Ovary (tissue), 7 donors: ENCODE measurements at regions not wholly inside any gene's neighbourhood (a gene's known extent, or its start where the extent isn't known, plus 50 kb on each side); places are given as distances from the start of the nearest gene placed in this dataset.

Experiments
- DNase-seq, 5 donors: peaks; one replicate each; pipeline ENCODE4 v3.0.0-alpha.2; 2019 to 2020
- H3K27ac ChIP-seq, 2 donors: fragments of 200-600 bp; one replicate each; pipeline versions ENCODE4 v1.5.1 to v1.8.0; 2019 to 2022
- H3K27me3 ChIP-seq: fragments of 200-600 bp; one replicate; pipeline ENCODE4 v1.8.0; 2022
- H3K36me3 ChIP-seq: fragments of 200-600 bp; sonication (generic); one replicate; pipeline ENCODE4 v1.5.1; 2019
- H3K4me1 ChIP-seq: one replicate; pipeline ENCODE4 v1.8.1; 2013; ENCODE audit warnings: mild to moderate bottlenecking, moderate library complexity; ENCODE audit not compliant: insufficient read depth
- H3K4me3 ChIP-seq: fragments of 200-600 bp; sonication (generic); one replicate; pipeline ENCODE4 v1.5.1; 2017
- H3K9me3 ChIP-seq, 2 donors: fragments of 200-600 bp in 1 of 2; sonication (generic) in 1 of 2; one replicate each; pipeline versions ENCODE4 v1.5.1 to v1.8.1; 2013 to 2019; ENCODE audit warnings: mild to moderate bottlenecking in 1 of 2, moderate library complexity in 1 of 2
- CTCF ChIP-seq, 3 donors: fragments of 450-650 bp in 2 of 3; fragments of 200-600 bp in 1 of 3; IDR thresholded peaks; one replicate each; pipeline versions ENCODE4 v1.5.1 to v1.8.0; 2016 to 2022; ENCODE audit warnings: antibody characterized with exemption in 3 of 3, mild to moderate bottlenecking in 1 of 3
- EP300 ChIP-seq: sonication (generic); formaldehyde crosslinking; IDR thresholded peaks from one replicate; pipeline ENCODE4 v1.6.1; 2017; ENCODE audit warnings: antibody characterized with exemption
- POLR2A ChIP-seq: fragments of 450-650 bp; IDR thresholded peaks from one replicate; pipeline ENCODE4 v1.6.1; 2017; ENCODE audit warnings: antibody characterized with exemption, mild to moderate bottlenecking, moderate library complexity
- WGBS, 3 donors: extraction: QIAGEN DNeasy Blood & Tissue Kit in 1 of 3; methylation state at CpG; one replicate each; pipeline versions ENCODE4 v1.1.5 to v1.1.7; 2013 to 2017; 5-methylcytosine and 5-hydroxymethylcytosine counted together
- intact Hi-C, 4 donors: fragments of 100-400 bp; cut with DNase I; formaldehyde crosslinking; loops; one replicate each; pipeline versions ENCODE4 v1.11.0 to v1.15.1; 2022 to 2023
- donor health status: DM: no; HTN: no; CAD: no; lungs with moderate emphysema.
- donor health status: DM: no; HTN: no; CAD: no.
- donor health status: Bipolar disorder and iron deficiency.
- donor health status: DM: no; HTN: no; CAD: no.
- donor health status: DM: yes; HTN: yes; CAD: no.

GRCh38 chr1:38296047-38296446, 249.5 kb upstream of the POU3F1 start:
- Histone ChIP-seq H3K4me1 (no peaks in the 10 kb centered on the region), H3K9me3 (no peaks in the 10 kb centered on the region), H3K4me3 (no peak overlapping the region), H3K27ac (no peak overlapping the region), H3K36me3 (no peaks in the 10 kb centered on the region), H3K27me3 (no peaks in the 10 kb centered on the region)
- no peak for DNase-seq
- no peak for TF ChIP-seq POLR2A
- TF ChIP-seq EP300 = no peak
- TF ChIP-seq CTCF (IDR thresholded peaks at IDR 0.05) = no peak
- intact Hi-C loops = no loop called here
- WGBS, 3 donors = 87 to 94% (median 92%) methylated on average over 10 of the region's 10 CpGs

- Histone ChIP-seq H3K4me3 (no peak overlapping the region), H3K4me1 (no peaks in the 10 kb centered on the region), H3K36me3 (no peaks in the 10 kb centered on the region), H3K27ac (no peak overlapping the region), H3K9me3 (no peaks in the 10 kb centered on the region), H3K27me3 (no peaks in the 10 kb centered on the region)
- 57 to 58% (median 58%) methylated on average over 4 of the region's 4 CpGs for WGBS, 3 donors
- DNase-seq = no peak
- TF ChIP-seq CTCF (IDR thresholded peaks at IDR 0.05) (no peak), POLR2A (no peak), EP300 (no peak)
- intact Hi-C loops = no loop called here
Observed at GRCh38 chr1:38293567-38293966, 247.0 kb upstream of the POU3F1 start.

DNA sequence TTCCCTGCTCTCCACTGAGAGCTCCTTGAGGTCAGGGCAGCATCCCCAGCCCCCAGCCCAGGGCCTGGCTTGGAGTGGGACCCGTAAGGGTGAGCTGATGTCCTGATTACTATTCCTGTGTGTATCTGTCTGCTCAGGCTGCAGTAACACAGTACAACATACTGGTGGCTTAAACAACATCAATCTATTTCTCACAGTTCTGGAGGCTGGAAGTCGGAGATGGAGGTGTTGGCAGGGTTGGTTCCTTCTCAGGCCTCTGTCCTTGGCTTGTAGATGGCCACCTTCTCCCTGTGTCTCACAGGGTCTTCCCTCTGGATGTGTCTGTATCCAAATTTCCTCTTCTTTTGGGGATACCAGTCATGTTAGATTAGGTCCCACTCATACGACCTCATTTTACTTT, 246.4 kb upstream of the POU3F1 start:
- H3K27me3 ChIP-seq = no peaks in the 10 kb centered on the region
- no peaks in the 10 kb centered on the region for H3K36me3 ChIP-seq
- no peak overlapping the region for H3K27ac ChIP-seq
- no peaks in the 10 kb centered on the region for H3K9me3 ChIP-seq
- WGBS, 3 donors = 83 to 87% (median 84%) methylated on average over 3 of the region's 3 CpGs
- no peak overlapping the region for H3K4me3 ChIP-seq
- TF ChIP-seq POLR2A (no peak), CTCF (IDR thresholded peaks at IDR 0.05) (no peak), EP300 (no peak)
- H3K4me1 ChIP-seq = no peaks in the 10 kb centered on the region
- intact Hi-C loops = no loop called here
- DNase-seq = no peak

- Histone ChIP-seq H3K27ac (no peak overlapping the region), H3K36me3 (no peaks in the 10 kb centered on the region), H3K4me3 (no peak overlapping the region), H3K27me3 (no peaks in the 10 kb centered on the region), H3K4me1 (no peaks in the 10 kb centered on the region), H3K9me3 (no peaks in the 10 kb centered on the region)
- no peak for DNase-seq
- TF ChIP-seq CTCF (IDR thresholded peaks at IDR 0.05) = no peak
- no peak for TF ChIP-seq EP300
- TF ChIP-seq POLR2A = no peak
- intact Hi-C loops = no loop called here
- 42 to 51% (median 44%) methylated on average over 26 of the region's 26 CpGs for WGBS, 3 donors
Observed at GRCh38 chr1:38291906-38292521, 245.4 kb upstream of the POU3F1 start.
